HG02981 (cell line): ENCODE measurements at regions not wholly inside any gene's neighbourhood (a gene's known extent, or its start where the extent isn't known, plus 50 kb on each side); places are given as distances from the start of the nearest gene placed in this dataset.

ENCODE experiments used
- ATAC-seq: cut with Tn5 transposase; IDR thresholded peaks from one replicate; pipeline ENCODE4 v1.9.1; 2021; ENCODE audit warnings: mild to moderate bottlenecking, moderate library complexity; ENCODE audit not compliant: unreplicated experiment

DNA sequence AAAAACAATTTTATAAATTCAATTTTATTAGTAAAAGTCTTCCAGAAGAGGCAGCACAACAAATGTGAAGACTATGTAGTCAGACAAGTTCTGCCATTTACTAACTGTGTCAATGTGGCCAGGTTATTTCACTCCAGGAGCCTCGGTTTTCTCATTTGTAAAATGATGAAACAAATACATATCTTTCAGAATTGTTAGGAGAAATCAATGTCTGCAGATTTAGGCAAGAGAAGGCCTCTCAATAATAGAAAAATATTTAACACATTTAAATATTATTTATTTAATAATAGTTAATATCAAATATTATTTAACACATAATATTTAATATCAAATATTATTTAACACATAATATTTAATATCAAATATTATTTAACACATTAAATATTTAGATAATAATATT, 75.6 kb upstream of the PTGFR start:
- no peak for ATAC-seq

DNA sequence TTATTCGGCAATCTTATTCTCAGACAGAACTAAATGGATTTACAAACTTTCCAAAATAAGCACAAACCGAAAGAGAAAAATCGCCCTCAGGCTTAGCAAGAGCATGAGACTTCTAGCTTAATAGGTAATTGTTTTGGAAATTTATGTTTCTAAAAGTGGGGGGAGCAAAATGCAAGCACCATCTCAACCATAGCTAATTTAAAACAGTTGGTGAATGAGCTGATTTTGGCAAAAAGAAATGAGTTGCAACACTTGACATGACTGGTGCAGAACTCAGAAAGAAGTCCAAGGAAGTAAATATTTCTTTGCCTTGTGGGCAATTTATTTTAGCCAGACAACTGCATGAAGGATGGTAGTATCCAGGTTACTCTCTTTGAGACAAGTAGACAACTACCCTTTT, 71.5 kb upstream of the PTGFR start:
- no peak for ATAC-seq

DNA sequence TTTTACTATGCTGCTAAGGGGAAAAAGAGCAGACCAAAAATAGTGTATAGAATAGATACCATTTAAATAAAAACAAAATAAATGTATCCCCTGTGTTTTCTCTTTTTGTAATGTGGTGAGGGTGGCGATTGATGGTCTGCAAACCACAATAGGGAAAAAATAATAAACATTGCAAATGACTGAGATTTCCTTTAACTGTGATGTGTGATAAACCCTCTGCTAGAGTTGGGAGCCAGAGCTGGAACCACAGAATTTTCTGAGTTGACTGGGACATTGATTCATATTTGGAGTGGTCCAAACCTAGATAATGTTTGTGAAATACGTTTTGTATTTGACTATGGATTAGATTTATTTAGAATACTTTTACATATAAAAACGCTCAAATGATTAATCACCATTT, 70.6 kb upstream of the PTGFR start:
- ATAC-seq: no peak

DNA sequence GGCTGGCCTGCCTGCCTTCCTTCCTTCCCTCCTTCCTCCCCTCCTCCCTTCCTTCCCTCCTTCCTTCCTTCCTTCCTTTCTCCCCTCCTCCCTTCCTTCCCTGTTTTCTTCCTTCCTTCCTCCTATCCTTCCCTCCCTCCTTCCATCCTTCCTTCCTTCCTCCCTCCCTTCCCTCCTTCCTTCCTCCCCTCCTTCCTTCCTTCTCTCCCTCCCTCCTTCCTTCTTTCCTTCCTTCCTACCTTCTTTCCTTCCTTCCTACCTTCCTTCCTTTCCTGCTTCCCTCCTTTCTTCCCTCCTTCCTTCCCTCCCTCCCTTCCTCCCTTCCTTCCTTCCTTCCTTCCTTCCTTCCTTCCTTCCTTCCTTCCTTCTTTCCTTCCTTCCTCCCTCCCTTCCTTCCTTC, 70.1 kb upstream of the PTGFR start:
- ATAC-seq: no peak

DNA sequence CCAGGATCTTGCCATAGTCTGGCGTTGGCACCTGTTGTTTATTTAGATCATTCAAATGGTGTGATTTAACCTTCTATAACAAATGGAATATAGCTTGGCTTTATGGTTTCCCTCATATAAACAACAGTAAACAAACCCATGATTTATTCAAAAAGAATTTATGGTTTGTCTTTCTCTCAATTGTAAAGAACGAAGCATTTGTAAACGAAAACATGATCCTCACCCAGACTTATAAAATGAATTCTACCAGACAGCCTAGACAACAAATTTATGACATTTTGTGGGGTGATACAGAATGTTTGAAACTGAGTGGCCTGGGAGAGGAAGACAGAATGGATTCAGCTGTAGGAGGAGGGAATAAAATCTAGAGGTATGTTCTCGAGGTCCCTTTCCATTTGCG, 66.1 kb upstream of the PTGFR start:
- ATAC-seq: no peak

DNA sequence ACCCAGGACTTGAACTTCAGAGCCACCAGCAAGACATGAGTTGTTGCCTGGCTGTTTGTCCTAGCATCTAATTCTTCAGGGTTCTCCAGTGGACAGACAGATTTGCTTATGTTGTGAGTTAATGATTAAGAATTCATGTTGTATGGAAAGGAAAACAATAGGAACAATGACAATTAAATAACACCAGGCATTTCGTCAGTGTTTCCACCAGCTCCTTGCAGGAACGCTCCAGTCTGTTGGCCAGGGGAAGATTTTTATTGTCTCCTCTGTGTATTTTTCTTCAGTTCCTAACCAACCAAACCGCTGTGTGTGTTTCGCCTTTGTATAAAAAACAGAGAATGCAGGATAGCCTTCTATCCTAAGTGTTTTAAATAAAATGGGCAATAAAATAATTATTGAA, 64.4 kb upstream of the PTGFR start:
- ATAC-seq: no peak

DNA sequence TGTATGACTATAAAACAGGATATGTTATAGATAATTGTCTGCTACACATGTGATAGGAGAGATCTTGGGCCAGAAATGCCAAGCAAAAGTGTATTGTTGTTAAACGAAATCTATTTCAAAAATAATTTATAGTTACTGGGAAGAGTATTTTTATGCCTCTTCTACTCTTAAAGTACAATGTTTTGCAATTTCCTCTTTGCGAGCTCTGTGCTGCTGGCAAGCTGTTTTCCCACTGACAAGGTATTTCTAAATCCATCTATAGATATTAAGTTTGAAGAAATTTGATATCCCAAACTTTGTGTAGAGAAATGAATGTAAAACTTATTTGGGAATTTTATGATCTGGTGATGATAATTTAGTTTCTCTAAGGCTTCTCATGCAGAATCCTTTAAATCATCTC, 63.3 kb upstream of the PTGFR start:
- no peak for ATAC-seq

DNA sequence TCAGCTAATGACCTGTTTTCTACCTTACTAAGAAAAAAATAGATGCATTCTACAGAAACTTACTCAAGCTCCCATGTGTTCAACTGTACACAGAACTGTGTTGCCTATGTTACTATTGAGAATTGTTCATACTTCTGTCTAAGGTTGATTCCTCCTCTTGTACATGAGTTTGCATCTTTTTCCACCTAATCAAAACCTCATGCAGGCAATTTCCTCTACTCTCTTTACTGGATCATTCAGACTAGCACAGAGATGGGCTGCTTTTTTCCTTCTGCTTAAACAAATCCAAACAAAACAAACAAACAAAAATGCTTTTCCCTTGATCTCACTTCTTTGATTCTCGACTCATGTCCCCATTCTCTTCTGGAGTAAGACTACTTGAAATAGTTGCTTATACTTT, 58.8 kb upstream of the PTGFR start:
- no peak for ATAC-seq

DNA sequence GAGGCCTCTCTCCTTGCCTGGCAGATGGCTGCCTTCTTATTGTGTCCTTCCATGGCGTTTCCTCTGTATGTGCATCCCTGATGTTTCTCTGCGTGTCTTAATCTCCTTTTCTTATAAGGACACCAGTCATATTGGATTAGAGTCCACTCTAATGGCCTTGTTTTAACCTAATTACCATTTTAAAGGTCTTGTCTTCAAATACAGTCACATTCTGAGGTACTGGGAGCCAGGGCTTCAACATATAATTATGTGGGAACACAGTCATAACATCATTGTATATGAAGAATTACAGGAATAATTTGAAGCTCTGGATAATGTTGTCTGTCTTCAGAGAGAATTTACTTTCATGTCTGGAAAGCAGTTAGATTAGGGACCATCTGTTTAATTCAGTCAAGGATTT, 56.4 kb upstream of the PTGFR start:
- ATAC-seq: no peak

DNA sequence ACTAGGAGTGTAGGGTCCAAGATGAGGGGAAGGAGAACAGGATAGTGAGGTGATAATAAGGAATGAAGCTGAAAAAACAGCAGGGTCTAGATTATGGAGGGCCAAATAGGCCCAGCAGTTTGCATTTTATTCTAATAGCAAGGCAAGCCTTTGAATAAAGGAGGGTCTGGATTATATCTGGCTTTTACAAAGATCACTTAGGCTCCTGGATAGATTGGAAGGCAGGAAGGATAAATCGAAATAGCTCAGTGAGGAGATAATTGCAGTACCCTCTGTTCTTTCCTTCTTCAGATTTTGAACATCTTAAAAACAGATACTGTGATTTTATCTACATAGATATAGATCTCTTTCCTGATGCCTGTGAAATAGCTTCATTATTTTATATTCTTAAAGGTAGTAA, 53.8 kb upstream of the PTGFR start:
- no peak for ATAC-seq

DNA sequence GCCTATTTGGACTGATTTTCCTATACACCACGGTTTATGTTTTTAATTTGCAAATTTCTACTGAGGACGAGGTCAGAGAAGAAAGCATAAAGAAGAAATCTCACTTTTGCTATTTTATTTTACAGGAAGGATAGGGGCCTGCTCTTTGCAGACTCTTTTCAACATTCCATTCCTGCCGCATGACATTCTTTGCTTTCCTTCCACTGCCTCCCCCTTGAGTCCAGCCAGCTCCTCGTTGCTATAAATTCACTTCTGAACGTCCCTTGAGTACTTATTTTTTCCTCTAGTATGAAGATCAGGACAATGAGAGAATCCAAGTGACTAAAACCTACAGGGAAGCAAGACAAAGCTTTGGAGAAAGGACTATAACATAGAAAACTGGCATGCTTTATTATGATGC, 53.4 kb upstream of the PTGFR start:
- ATAC-seq: no peak

DNA sequence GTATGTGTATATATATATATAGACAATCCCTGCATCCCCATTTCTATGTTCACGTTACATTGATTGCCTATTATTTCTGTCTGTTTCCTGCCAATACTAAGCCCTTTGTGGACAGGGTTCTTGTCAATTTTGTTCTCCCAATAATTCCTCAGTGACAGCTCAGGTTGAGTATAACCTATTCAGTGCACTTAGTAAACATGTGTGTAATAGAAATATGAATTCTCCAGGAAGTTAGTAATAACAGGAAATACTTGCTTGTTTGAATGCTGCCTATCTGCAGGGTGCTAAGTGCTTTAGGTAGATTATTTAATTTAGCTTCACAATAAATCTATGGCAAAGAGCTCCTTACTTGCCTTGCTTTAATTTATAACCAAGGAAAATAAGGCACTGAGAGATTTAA, 52.8 kb upstream of the PTGFR start:
- ATAC-seq: no peak

DNA sequence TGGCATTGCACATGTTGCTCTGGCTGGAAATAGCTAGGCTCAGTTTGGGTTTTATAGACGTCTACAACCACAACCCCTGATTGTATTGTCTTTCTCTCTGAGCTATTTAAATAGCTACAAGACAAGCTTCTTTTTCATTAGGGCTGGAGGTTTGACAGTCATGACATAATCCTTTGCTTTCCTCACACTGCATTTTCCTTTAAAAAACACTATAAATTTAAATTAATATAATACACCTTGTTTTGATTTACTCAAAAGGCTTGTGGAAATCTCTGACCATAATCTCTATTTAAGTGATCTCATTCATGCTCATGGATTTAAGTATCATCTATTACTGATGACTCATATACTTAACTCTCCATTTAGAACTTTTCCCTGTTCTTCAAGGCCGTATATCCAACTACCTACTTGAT, 50.4 kb upstream of the PTGFR start:
- ATAC-seq: no peak
